PFSK-1 (cell line): ENCODE measurements at regions not wholly inside any gene's neighbourhood (a gene's known extent, or its start where the extent isn't known, plus 50 kb on each side); places are given as distances from the start of the nearest gene placed in this dataset.

ENCODE experiments used
- FOXP2 ChIP-seq: optimal IDR thresholded peaks from 2 replicates; pipeline ENCODE3; 2011; ENCODE audit warnings: borderline replicate concordance, control low read depth, inconsistent platforms; ENCODE audit not compliant: insufficient read depth; ENCODE audit errors: extremely low read length, extremely low read depth
- POLR2AphosphoS5 ChIP-seq: IDR thresholded peaks from 2 replicates; pipeline ENCODE4 v1.6.1; 2012; ENCODE audit warnings: low read depth, mild to moderate bottlenecking, control low read depth, low read length, moderate library complexity
- REST ChIP-seq, 2 experiments: IDR thresholded peaks; 2 replicates each; pipeline versions ENCODE4 v1.6.1 to v1.8.0; 2011 to 2012; ENCODE audit warnings: low read depth in 2 of 2, low read length in 2 of 2, control low read depth in 1 of 2, inconsistent platforms in 1 of 2, mild to moderate bottlenecking in 1 of 2, moderate library complexity in 1 of 2; ENCODE audit not compliant: insufficient read depth in 1 of 2
- SIN3A ChIP-seq: IDR thresholded peaks from 2 replicates; pipeline ENCODE4 v1.6.1; 2012; ENCODE audit warnings: mild to moderate bottlenecking, low read length, moderate library complexity, borderline replicate concordance; ENCODE audit not compliant: insufficient read depth
- TAF1 ChIP-seq: IDR thresholded peaks from 2 replicates; pipeline ENCODE4 v1.6.1; 2012; ENCODE audit warnings: low read length, control low read depth, borderline replicate concordance; ENCODE audit not compliant: insufficient read depth

- no peak for TF ChIP-seq TAF1
- TF ChIP-seq REST (IDR thresholded peaks at IDR 0.05; ENCODE audit: insufficient read depth in 1 of 2, low read depth in 2 of 2, low read length in 2 of 2): no peak
- TF ChIP-seq POLR2AphosphoS5: no peak
- no peak for TF ChIP-seq SIN3A
- no peak for TF ChIP-seq FOXP2
Measured at GRCh38 chr9:108703429-108703828, 152.4 kb downstream of the ACTL7B start.

GRCh38 chr9:108702681-108703080, 153.1 kb downstream of the ACTL7B start:
- TF ChIP-seq POLR2AphosphoS5 (no peak), TAF1 (no peak), SIN3A (no peak), REST (IDR thresholded peaks at IDR 0.05; ENCODE audit: insufficient read depth in 1 of 2, low read depth in 2 of 2, low read length in 2 of 2) (no peak), FOXP2 (no peak)

- TF ChIP-seq FOXP2 (no peak), TAF1 (no peak), POLR2AphosphoS5 (no peak), SIN3A (no peak), REST (IDR thresholded peaks at IDR 0.05; ENCODE audit: insufficient read depth in 1 of 2, low read depth in 2 of 2, low read length in 2 of 2) (no peak)
Measured at GRCh38 chr9:108698801-108699200, 157.0 kb downstream of the ACTL7B start.

- no peak for TF ChIP-seq POLR2AphosphoS5
- no peak for TF ChIP-seq TAF1
- TF ChIP-seq REST (IDR thresholded peaks at IDR 0.05; ENCODE audit: insufficient read depth in 1 of 2, low read depth in 2 of 2, low read length in 2 of 2): no peak
- TF ChIP-seq FOXP2: no peak
Measured at GRCh38 chr9:108698231-108698630, 157.6 kb downstream of the ACTL7B start.

GRCh38 chr9:108696156-108696555, 159.6 kb downstream of the ACTL7B start:
- TF ChIP-seq REST (IDR thresholded peaks at IDR 0.05; ENCODE audit: insufficient read depth in 1 of 2, low read depth in 2 of 2, low read length in 2 of 2): no peak
- TF ChIP-seq TAF1: no peak
- no peak for TF ChIP-seq FOXP2
- no peak for TF ChIP-seq SIN3A
- TF ChIP-seq POLR2AphosphoS5: no peak
